HFFc6 (cell line): ENCODE measurements at regions not wholly inside any gene's neighbourhood (a gene's known extent, or its start where the extent isn't known, plus 50 kb on each side); places are given as distances from the start of the nearest gene placed in this dataset.

Experiments
- DNase-seq: peaks from one replicate; pipeline ENCODE4 v3.0.0-alpha.2; 2018
- H3K27ac Mint-ChIP-seq: 2 replicates; pipeline ENCODE4 v1.8.0; 2020; ENCODE audit warnings: mild to moderate bottlenecking, mixed read lengths
- H3K27me3 Mint-ChIP-seq: 2 replicates; pipeline ENCODE4 v1.8.0; 2021; ENCODE audit warnings: mild to moderate bottlenecking, moderate library complexity, mixed read lengths; ENCODE audit not compliant: insufficient read depth
- H3K36me3 Mint-ChIP-seq: 2 replicates; pipeline ENCODE4 v1.8.0; 2021; ENCODE audit warnings: low read depth, mixed read lengths
- H3K4me1 Mint-ChIP-seq: 2 replicates; pipeline ENCODE4 v1.8.0; 2020; ENCODE audit warnings: low read depth, mixed read lengths
- H3K4me3 Mint-ChIP-seq: 2 replicates; pipeline ENCODE4 v1.8.0; 2020; ENCODE audit warnings: mild to moderate bottlenecking, moderate library complexity, mixed read lengths
- H3K9me3 Mint-ChIP-seq: 2 replicates; pipeline ENCODE4 v1.8.0; 2020; ENCODE audit warnings: mild to moderate bottlenecking, mixed read lengths
- TF ChIP-seq, protein P1 (sequence below): fragments of 200-600 bp; sonication (generic); IDR thresholded peaks from 2 replicates; pipeline ENCODE4 v1.5.0; 2021; ENCODE audit warnings: antibody characterized with exemption, mild to moderate bottlenecking

DNA sequence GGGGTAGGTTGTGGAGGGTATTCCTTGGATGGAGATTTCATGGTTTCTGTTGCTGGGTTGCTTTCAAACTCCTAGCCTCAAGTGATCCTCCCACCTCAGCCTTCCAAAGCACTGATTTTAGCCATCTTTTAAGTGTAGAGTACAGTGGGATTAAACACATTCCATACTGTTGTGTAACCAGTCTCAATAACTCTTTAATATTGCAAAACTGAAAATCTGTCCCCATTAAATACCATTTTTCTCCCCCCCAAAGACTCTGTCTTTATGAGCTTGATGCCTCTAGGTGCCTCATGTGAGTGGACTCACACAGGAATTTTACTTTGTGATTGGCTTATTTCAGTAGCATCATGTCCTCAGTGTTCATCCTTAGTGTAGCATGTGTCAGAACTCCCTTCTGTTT, 74.7 kb upstream of the ATP10A start:
- Mint-ChIP-seq H3K36me3 (no peaks in the 10 kb centered on the region), H3K27me3 (no peaks in the 10 kb centered on the region; the same call in 1 of the 2 replicates), H3K4me1 (peaks cover 50% of the 10 kb centered on the region), H3K4me3 (no peak overlapping the region), H3K27ac (0 out of 2 replicates have a peak overlapping the region, but pooled peaks have one; percentile 10), H3K9me3 (no peaks in the 10 kb centered on the region)
- TF ChIP-seq, protein P1, sequence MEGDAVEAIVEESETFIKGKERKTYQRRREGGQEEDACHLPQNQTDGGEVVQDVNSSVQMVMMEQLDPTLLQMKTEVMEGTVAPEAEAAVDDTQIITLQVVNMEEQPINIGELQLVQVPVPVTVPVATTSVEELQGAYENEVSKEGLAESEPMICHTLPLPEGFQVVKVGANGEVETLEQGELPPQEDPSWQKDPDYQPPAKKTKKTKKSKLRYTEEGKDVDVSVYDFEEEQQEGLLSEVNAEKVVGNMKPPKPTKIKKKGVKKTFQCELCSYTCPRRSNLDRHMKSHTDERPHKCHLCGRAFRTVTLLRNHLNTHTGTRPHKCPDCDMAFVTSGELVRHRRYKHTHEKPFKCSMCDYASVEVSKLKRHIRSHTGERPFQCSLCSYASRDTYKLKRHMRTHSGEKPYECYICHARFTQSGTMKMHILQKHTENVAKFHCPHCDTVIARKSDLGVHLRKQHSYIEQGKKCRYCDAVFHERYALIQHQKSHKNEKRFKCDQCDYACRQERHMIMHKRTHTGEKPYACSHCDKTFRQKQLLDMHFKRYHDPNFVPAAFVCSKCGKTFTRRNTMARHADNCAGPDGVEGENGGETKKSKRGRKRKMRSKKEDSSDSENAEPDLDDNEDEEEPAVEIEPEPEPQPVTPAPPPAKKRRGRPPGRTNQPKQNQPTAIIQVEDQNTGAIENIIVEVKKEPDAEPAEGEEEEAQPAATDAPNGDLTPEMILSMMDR, result no peak
- no peak for DNase-seq

DNA sequence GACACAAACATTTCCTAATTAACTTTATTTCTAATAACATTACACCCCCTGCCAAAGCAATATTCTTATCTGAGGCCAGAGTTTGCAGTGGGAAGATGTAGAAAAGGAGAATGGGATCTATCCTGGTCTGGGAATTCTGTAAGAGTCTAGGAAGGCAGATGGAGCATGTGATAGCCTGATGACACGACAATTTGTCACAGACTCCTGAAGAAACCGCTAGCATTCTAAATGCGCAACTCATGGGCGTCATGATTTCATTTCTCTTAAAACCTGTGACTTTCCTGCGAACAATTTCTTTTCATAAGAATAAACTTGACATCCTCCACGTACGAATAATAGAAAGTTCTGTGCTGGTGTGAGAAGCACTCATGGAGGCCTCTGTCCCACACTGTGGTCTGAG, 72.9 kb upstream of the ATP10A start:
- H3K4me1 Mint-ChIP-seq, result peaks cover 60% of the 10 kb centered on the region
- DNase-seq, result peak; percentile 68
- peak overlapping the region; percentile 16; the same call in 1 of the 2 replicates for H3K4me3 Mint-ChIP-seq
- H3K27me3 Mint-ChIP-seq, result no peaks in the 10 kb centered on the region; the same call in 1 of the 2 replicates
- H3K9me3 Mint-ChIP-seq, result no peaks in the 10 kb centered on the region
- no peaks in the 10 kb centered on the region for H3K36me3 Mint-ChIP-seq
- peak overlapping the region; percentile 82 for H3K27ac Mint-ChIP-seq
- TF ChIP-seq, protein P1, result no peak

DNA sequence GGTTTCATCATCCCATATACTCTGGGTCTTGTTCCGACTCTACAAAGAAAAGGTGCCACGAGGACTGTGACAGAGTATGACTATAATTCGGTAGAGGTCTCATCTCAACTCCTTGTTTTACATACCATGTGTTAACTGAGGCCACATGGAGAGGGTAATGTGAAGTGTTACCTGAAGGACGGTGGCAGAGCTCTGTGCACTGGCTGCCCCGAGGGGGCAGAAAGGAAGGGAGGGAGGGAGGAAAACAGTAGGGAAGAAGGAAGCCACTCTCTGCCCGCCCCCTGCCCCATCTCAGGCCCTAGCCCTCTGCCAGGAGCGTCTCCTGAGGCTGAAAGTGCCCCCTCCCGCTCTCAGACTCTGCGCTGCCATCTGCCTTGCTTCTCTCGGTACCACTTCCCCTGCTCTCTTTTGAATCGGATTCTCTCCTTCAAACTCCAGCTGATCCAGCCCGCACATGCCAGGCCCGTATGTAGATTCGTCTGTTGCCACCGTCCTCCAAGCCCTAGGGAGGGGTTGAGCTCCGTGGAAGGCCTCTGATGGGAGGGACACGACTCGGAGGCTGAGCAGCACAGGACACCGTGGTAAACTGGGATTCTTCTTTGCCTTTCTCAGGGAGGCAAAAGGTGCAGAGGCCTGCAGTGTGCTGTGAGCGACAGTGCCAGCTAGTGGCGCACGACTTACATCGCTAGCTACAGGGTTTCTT, 70.5 kb upstream of the ATP10A start:
- Mint-ChIP-seq H3K27me3 (no peaks in the 10 kb centered on the region; the same call in 1 of the 2 replicates), H3K9me3 (peaks cover 15% of the 10 kb centered on the region; the same call in 1 of the 2 replicates), H3K4me1 (peaks cover 65% of the 10 kb centered on the region), H3K27ac (peak overlapping the region; percentile 94), H3K36me3 (peaks cover 15% of the 10 kb centered on the region), H3K4me3 (peak overlapping the region; percentile 81)
- TF ChIP-seq, protein P1, result peak; percentile 87
- DNase-seq, result peak; percentile 81

DNA sequence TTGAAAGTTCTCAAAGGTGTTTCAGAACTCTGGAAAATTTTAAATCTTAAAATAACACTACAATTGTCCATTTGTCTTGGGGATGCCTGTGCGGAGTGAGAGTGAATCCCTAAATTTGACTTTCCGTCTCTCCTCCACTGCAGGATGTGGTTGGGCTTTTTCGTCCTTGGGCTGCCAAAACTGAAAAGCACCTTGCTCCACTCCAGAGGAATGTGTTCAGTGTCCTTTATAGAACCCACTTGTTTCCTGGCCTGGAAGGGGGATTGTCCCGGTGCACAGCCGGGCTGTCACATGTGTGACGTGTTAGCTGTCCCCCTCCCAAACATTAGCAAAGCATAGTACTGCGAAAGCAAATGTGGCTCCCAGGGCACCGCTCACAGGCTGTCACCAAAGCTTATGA, 69.6 kb upstream of the ATP10A start:
- Mint-ChIP-seq H3K4me3 (no peak overlapping the region), H3K9me3 (peaks cover 15% of the 10 kb centered on the region; the same call in 1 of the 2 replicates), H3K36me3 (peaks cover 15% of the 10 kb centered on the region), H3K27ac (no peak overlapping the region), H3K4me1 (peaks cover 59% of the 10 kb centered on the region), H3K27me3 (no peaks in the 10 kb centered on the region; the same call in 1 of the 2 replicates)
- TF ChIP-seq, protein P1, result no peak
- DNase-seq, result no peak

DNA sequence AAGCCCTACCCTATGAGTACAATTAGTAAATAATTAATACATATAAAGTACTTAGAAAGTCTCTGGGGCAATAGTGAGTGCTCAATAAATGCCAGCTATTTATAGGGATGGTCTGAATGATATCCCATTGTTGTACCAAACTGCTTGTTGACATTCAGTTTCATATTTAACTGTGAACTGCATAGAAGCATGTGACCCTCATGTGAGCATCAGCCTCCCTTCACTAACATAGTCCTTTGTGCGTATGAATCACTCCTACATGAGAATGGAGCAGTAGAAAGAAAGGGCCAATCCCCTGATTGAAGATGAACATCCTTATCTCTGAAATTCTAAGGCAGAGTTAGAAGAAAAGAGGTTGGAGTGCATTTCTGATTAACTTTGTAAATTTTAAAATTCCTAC, 68.7 kb upstream of the ATP10A start:
- Mint-ChIP-seq H3K27ac (no peak overlapping the region), H3K4me1 (peaks cover 52% of the 10 kb centered on the region), H3K4me3 (no peak overlapping the region), H3K27me3 (no peaks in the 10 kb centered on the region; the same call in 1 of the 2 replicates), H3K9me3 (peaks cover 15% of the 10 kb centered on the region; the same call in 1 of the 2 replicates), H3K36me3 (peaks cover 15% of the 10 kb centered on the region)
- DNase-seq, result no peak
- TF ChIP-seq, protein P1, result no peak
